GM13976 (cell line): ENCODE measurements at regions not wholly inside any gene's neighbourhood (a gene's known extent, or its start where the extent isn't known, plus 50 kb on each side); places are given as distances from the start of the nearest gene placed in this dataset.

Experiments
- DNase-seq: peaks from one replicate; pipeline ENCODE4 v3.0.0; 2012; ENCODE audit warnings: low spot score
- CTCF ChIP-seq: IDR thresholded peaks from 2 replicates; pipeline ENCODE4 v1.5.1; 2012; ENCODE audit warnings: borderline replicate concordance, mild to moderate bottlenecking; ENCODE audit not compliant: insufficient read depth; ENCODE audit errors: extremely low read depth, missing control alignments, control extremely low read depth
- in situ Hi-C: fragments of 300-500 bp; cut with MboI; formaldehyde crosslinking; loops from one replicate; pipeline ENCODE4 v1.12.0; 2022; ENCODE audit warnings: low sequenced_read_pairs, mixed read lengths, inconsistent platforms; ENCODE audit not compliant: unreplicated experiment

GRCh38 chr6:14361297-14361696, 243.7 kb downstream of the CD83 start:
- DNase-seq = no peak
- in situ Hi-C loops = no loop called here
- TF ChIP-seq CTCF = no peak

DNA sequence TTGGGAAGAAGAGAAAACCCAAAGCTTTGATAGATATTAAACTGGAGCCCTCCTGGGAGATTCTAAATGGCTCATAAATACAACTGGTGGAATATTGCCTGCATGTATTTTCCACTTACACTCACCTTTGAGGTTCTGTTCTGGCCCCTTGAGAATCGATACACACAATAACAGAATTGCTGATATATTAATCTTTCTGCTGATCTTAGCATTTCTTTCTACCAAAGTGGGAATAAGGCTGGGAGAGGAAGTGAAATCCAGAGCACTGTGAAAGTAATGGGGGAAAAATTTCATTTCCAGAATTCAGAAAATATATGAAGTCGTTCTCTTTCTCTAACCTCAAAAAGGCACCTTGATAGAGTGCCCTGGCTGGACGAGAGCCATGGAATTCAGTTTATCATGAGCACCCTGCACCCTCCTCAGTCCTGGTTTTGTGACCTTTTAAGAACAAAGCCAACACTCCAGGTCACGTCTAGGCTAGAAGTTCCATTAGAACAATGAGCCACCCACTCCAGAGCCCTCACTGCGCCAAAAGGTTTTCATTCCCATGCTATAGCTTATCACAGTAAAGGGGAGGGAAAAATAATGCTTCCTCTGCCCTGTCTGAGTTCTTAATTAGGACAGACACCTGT, 244.5 kb downstream of the CD83 start:
- TF ChIP-seq CTCF = no peak
- in situ Hi-C loops = no loop called here
- DNase-seq = no peak

GRCh38 chr6:14364370-14364769, 246.8 kb downstream of the CD83 start:
- no peak for DNase-seq
- in situ Hi-C loops = no loop called here
- no peak for TF ChIP-seq CTCF

- TF ChIP-seq CTCF = no peak
- DNase-seq = no peak
- in situ Hi-C loops = no loop called here
Observed at GRCh38 chr6:14365393-14365792, 247.8 kb downstream of the CD83 start.

DNA sequence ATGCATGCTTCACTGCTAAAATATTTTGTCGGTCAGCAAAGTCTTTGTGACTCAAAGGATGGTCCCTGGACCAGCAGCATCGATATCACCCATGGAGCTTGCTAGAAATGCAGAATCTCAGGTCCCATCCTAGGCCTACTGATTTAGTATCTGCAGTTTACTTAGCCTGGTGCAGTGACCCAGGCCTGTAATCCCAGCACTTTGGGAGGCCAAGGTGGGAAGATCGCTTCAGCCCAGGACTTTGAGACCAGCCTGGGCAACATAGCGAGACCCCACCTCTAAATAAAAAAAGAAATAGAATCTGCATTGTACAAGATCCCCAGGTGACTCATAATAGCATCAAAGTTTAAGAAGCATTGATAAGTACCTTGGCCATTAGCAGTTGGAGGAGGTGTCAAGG, 248.7 kb downstream of the CD83 start:
- TF ChIP-seq CTCF = no peak
- in situ Hi-C loops = no loop called here

DNA sequence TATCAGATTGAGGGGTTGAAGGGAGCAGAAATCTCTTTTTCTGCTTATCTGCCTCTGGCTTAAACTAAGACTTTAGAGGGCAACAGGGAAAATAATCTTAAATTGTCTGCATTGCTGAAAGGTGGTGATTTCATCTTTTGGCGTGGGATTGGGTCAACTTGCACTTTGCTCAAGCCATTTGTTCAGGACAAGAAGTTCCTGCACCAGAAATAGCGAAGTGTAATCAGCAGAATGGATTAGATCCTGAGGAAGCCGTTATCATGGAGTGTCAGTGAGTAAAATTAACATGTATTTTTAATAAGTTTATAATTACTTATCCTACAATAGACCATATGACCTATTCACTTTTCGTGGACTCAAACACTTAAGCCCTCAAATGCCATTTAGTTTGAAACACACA, 249.3 kb downstream of the CD83 start:
- in situ Hi-C loops = no loop called here
- no peak for TF ChIP-seq CTCF
- no peak for DNase-seq

More for the DNA sequence above, 248.7 kb downstream of the CD83 start:
- DNase-seq = no peak
